ENCODE measurements at regions not wholly inside any gene's neighbourhood (a gene's known extent, or its start where the extent isn't known, plus 50 kb on each side); places are given as distances from the start of the nearest gene placed in this dataset.

DNA sequence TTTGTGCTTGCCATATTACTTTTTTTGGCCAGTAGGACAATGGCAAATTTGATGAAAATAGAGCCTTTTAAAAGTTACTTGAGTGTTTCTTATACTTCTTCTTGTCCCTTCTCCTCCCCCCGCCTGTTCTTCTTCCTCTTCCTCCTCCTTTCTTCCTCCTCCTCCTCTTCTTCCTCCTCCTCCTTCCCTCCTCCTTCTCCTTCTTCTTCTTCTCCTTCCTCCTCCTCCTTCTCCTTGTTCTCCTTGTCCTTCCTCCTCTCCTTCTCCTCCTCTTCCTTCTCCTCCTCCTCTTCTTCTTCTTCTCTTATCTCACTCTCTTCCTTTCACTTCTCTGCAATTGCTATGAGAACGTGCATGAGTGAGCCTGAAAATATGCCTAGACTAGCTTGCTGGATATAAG is 466.2 kb upstream of the NR5A2 start:
- Histone ChIP-seq H3K27ac (replicated peaks in 1 of 4) (no peak overlapping the region), H3K4me3 (no peak overlapping the region), H3K27me3 (no peaks in the 10 kb centered on the region), H3K9me3 (no peaks in the 10 kb centered on the region), H3K36me3 (no peaks in the 10 kb centered on the region), H3K4me1 (no peaks in the 10 kb centered on the region)
- WGBS = 70% methylated on average over 2 of the region's 2 CpGs
- intact Hi-C loops (cut with DNase I) = no loop called here
- no peak for DNase-seq (ENCODE audit: extremely low spot score)
- no peak for TF ChIP-seq CTCF (IDR thresholded peaks at IDR 0.05)
- TF ChIP-seq POLR2AphosphoS5 (IDR thresholded peaks at IDR 0.05) = no peak
- no peak for TF ChIP-seq EP300 (IDR thresholded peaks at IDR 0.05)
- TF ChIP-seq POLR2A (IDR thresholded peaks at IDR 0.05; ENCODE audit: low read depth) = no peak

DNA sequence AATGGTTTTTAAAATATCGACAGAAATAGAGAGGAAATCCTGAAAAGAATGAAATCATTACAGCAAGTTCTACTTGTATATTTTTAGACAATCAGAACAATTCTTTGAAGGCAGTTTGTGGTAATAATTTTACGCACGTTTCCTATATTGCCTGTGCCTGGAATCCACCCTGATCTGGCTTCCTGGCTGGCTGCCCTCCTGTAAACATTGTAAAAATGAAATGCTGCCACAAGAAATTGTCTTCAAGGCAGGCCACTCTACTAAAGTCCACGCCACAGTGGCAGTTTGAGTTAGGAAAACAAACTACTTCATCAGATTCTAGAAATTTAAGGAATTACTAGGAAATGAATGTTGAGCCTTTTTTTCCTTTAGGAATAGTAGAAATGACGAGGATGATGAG is 454.5 kb upstream of the NR5A2 start:
- intact Hi-C loops (cut with DNase I) = no loop called here

DNA sequence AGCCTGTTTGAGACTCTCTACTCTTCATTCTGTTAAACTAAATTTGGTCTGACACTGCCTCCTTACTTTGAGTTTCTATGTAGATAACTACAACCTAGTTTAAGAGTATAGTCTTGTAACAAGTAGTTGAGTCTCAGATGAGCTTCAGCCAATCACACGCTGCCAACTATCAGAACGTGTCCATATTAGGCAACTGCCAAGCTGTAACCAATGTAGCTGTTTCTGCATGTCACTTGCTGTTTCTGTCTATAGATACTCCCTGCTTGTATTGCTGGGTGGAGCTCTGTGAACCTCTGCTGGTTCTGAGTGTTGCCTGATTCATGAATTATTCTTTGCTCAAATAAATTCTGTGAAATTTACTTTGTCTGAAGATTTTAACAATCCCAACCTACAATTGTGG is 452.6 kb upstream of the NR5A2 start:
- Histone ChIP-seq H3K27ac (replicated peaks in 1 of 4) (no peak overlapping the region), H3K4me3 (no peak overlapping the region), H3K9me3 (no peaks in the 10 kb centered on the region), H3K4me1 (no peaks in the 10 kb centered on the region), H3K36me3 (no peaks in the 10 kb centered on the region), H3K27me3 (no peaks in the 10 kb centered on the region)
- TF ChIP-seq EP300 (IDR thresholded peaks at IDR 0.05) (no peak), POLR2AphosphoS5 (IDR thresholded peaks at IDR 0.05) (no peak), CTCF (IDR thresholded peaks at IDR 0.05) (no peak), POLR2A (IDR thresholded peaks at IDR 0.05; ENCODE audit: low read depth) (no peak)
- DNase-seq (ENCODE audit: extremely low spot score) = no peak
- WGBS = 75% methylated on average over 2 of the region's 2 CpGs
- intact Hi-C loops (cut with DNase I) = no loop called here

More for the DNA sequence above, 454.5 kb upstream of the NR5A2 start:
- Histone ChIP-seq H3K27me3 (no peaks in the 10 kb centered on the region), H3K4me1 (no peaks in the 10 kb centered on the region), H3K4me3 (no peak overlapping the region), H3K9me3 (no peaks in the 10 kb centered on the region), H3K27ac (replicated peaks in 1 of 4) (no peak overlapping the region), H3K36me3 (no peaks in the 10 kb centered on the region)
- no peak for DNase-seq (ENCODE audit: extremely low spot score)
- no peak for TF ChIP-seq POLR2AphosphoS5 (IDR thresholded peaks at IDR 0.05)
- TF ChIP-seq CTCF (IDR thresholded peaks at IDR 0.05) = no peak
- TF ChIP-seq POLR2A (IDR thresholded peaks at IDR 0.05; ENCODE audit: low read depth) = no peak
- no peak for TF ChIP-seq EP300 (IDR thresholded peaks at IDR 0.05)
- WGBS = 41% methylated on average over 5 of the region's 5 CpGs

- no peak for TF ChIP-seq POLR2AphosphoS5 (IDR thresholded peaks at IDR 0.05)
- TF ChIP-seq EP300 (IDR thresholded peaks at IDR 0.05) = no peak
- TF ChIP-seq POLR2A (IDR thresholded peaks at IDR 0.05; ENCODE audit: low read depth) = no peak
- TF ChIP-seq CTCF (IDR thresholded peaks at IDR 0.05) = no peak
- 95% methylated on average over 3 of the region's 3 CpGs for WGBS
- Histone ChIP-seq H3K4me1 (no peaks in the 10 kb centered on the region), H3K27ac (replicated peaks in 1 of 4) (no peak overlapping the region), H3K36me3 (no peaks in the 10 kb centered on the region), H3K27me3 (no peaks in the 10 kb centered on the region), H3K9me3 (no peaks in the 10 kb centered on the region), H3K4me3 (no peak overlapping the region)
- DNase-seq (ENCODE audit: extremely low spot score) = no peak
- intact Hi-C loops (cut with DNase I) = no loop called here
Observed at GRCh38 chr1:199580300-199580699, 447.2 kb upstream of the NR5A2 start.

- Histone ChIP-seq H3K27me3 (no peaks in the 10 kb centered on the region), H3K4me3 (no peak overlapping the region), H3K36me3 (no peaks in the 10 kb centered on the region), H3K9me3 (no peaks in the 10 kb centered on the region), H3K27ac (replicated peaks in 1 of 4) (no peak overlapping the region), H3K4me1 (no peaks in the 10 kb centered on the region)
- TF ChIP-seq CTCF (IDR thresholded peaks at IDR 0.05) (no peak), POLR2AphosphoS5 (IDR thresholded peaks at IDR 0.05) (no peak), POLR2A (IDR thresholded peaks at IDR 0.05; ENCODE audit: low read depth) (no peak), EP300 (IDR thresholded peaks at IDR 0.05) (no peak)
- intact Hi-C loops (cut with DNase I) = no loop called here
- no peak for DNase-seq (ENCODE audit: extremely low spot score)
Observed at GRCh38 chr1:199585392-199585791, 442.1 kb upstream of the NR5A2 start.
